GOT3 (cell line): ENCODE measurements at regions not wholly inside any gene's neighbourhood (a gene's known extent, or its start where the extent isn't known, plus 50 kb on each side); places are given as distances from the start of the nearest gene placed in this dataset.

Experiments used
- DNase-seq: peaks from one replicate; lab custom pipeline; 2025; ENCODE audit warnings: mixed read lengths; lab: John Stamatoyannopoulos, UW

DNA sequence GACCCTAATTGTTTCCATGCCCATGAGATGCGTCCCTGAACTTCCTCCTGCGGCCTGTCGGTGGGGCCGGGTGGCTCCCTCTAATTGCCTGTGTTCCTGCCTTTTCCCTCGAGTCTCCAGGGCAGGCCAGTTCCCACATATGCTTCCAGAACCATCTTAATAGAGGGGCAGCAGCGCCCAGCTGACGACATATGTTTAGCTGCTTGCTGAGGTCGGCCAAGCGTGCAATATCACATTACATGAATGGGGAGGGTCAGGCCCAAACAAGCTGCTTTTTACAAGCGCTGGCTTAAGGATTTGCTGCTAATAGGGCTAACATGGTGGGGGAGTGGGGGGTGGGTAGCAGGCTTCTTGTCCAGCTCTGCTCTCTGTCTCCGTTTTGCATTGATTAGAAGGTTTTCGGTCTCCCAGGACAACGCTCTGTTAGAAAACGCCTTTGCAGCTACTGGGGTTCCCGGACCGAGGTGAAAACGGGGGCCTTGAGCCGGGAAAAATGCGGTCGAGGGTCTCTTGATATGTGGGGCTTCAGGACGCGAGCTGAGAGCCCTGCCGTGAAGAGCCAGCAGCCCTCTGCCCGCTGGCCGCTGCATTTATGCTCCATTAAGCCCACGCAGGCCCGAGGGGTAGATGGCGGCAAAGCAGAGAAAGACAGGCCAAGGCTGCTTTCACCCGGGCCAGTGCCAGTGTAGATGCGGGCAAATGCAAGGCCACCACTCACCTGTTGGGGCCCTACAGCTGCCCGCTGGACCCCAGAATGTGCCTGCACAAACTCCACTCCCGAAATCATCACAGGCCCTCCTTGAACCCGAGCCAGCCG lies 308.5 kb downstream of the BMP7 start:
- no peak for DNase-seq

DNA sequence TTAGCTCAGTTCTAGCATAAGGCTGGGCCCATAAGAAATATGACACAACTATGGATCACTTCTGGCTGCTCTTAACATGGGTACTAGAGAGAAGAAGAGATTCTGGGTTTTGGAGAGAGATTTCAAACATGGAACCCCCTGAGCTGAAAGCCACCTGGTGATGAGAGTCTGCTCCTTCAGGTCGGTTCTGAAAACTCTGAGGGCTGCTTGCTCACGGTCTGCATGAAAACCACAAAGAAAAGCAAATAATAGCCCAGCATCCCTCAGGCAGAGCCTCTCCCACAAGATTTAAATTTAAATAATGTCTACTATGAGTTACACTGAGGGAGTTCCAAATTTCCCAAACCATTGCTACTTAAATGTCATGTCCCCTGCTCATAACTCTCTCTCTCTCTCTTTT lies 301.5 kb downstream of the BMP7 start:
- no peak for DNase-seq

DNA sequence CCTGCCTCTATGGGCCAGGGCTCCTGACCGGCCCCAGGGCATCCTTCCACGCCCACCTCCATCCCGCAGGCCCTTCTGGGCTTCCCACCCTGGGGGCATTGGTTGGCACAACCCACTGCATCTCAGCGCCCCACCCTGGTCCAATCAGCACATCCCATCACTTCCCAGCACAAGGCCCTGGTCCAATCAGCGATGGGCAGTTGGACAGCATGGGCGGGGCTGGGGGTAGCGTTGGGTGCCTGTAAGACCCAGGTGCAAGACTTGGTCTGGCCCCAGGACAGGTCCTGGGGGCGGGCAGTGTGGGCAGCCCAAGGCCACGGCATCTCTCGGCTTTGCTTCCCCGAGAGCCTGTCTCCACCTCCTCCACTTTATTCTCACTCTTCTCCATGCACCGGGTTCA lies 298.5 kb downstream of the BMP7 start:
- no peak for DNase-seq

DNA sequence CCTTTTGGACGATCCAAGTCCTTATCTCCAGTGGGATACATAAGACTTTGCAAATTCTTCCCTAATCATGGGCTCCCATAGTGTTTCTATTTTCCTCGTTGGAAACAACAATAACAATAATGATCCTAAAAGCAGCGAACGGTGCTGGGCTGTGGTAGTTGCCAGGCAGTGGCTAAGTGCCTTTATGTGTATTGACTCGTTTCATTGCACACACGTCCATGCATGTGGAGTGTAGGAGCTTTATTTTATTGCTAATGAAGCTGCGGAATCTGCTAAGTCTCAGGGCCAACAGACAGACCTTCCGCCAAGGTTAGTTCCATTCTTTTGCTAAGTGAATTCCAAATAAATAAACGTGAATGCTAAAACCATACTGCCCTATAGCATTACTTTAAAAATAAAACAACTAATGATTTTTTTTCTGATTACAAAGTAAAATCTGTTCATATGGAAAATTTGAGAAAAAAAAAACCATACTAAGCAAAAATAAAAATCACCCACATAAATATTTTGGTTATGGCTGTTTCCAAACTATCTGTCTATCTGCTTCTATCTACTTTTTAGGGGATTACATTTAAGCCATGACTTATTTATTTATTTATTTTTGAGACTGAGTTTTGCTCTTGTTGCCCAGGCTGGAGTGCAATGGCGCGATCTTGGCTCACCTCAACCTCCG lies 297.9 kb downstream of the BMP7 start:
- DNase-seq: no peak

DNA sequence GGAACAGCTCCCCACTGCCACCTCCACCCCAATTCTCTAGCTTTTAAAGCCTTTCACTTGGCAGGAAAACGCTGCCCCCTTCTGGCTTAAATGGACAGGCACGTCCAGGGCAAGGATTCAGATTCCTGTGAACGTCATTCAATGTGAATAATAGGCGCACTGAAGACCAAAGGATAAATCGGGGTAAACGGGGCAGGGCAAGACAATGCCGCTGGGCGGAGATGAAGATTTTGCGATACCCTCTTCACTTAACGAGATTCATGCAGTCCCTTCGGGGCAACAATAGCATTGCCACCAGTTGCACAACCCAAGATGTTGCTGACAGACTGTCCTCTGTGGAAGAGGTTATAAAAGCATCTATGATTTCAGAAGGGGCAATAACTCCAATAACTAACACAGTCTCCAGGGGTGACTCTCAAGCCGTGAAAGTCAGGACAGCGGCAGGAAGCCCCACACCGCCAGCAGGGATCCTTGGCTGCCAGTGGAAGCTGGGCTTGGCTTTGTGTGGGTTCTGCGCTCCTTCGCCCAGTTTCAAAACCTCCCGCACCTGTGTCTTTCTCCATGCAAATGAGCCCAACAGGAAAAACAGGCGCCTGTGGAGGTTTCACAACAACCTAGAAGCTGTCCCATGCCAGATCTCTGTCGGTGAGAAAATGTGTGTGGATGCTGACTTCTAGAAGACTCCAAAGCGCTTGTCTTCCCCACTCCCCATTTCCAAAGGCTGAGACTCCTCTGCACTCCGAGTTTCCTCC lies 291.8 kb downstream of the BMP7 start:
- DNase-seq: no peak

DNA sequence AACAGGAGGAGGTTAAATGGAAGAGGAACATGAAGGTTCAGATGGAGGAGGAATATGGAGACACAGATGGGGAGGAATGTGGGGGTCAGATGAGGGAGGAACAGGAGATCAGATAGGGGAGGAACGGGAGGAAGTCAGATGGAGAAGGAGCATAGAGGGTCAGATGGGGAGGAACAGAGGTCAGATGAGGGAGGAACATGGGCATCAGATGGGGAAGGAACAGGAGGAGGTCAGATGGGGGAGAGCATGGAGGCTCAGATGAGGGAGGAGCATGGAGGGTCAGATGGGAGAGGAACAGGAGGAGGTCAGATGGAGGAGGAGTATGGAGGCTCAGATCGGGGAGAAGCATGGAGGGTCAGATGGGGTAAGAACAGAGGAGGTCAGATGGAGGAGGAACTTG lies 290.6 kb downstream of the BMP7 start:
- DNase-seq: no peak

DNA sequence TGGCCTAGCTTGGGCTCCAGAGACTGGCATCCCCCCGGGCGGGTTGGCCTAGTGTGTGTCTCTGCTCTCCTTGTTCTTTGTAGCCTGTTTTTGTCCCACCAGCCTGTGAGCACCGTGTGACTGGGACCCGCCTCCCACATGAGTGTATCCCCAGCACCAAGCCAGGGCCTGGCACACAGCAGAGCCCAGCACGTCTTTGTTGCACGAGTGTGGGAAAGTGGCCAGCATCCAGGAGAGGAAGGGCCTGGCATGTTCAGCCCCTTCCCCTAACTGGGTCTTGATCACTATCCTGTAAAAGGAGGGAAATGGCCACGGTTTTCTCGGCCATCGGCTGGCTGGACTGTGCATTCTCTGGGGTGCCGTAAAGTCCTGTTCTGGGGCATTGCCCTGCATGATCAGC lies 290.1 kb downstream of the BMP7 start:
- no peak for DNase-seq

DNA sequence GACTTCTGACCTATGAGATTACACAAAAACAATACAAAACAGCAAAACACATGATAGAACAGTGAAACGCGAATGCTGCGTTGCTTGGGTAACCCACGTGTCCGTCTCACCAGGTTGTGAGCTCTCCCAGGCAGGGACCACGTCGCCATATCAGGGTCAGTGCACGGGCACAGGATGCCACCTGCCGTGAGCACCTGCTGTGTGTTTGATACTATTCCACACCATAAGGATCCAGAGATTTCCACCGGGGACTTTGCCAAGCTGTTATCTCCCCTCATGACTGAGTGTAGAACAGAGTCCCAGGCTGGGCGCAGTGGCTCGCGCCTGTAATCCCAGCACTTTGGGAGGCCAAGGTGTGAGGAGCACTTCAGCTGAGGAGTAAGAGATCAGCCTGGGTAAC lies 288.0 kb downstream of the BMP7 start:
- DNase-seq: no peak

DNA sequence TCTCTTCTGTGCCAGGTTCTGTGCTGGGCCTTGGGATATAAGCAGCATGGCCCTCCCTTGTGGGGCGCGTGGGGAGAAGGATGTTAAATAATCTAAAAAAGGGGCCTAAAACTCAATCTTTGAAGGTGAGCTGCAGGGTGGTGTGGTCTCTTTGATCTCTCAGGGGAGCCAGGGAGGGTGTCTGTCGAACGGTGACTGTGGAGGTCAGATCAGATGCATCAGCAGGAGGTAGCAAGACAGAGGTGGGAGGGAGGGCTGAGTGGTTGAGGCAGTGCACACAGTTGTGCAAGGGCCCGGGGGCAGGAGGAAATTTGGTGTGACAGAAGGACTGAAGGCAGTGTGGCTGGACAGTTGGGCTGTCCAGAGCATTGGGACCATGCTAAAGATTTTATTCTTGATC lies 287.3 kb downstream of the BMP7 start:
- DNase-seq: no peak

DNA sequence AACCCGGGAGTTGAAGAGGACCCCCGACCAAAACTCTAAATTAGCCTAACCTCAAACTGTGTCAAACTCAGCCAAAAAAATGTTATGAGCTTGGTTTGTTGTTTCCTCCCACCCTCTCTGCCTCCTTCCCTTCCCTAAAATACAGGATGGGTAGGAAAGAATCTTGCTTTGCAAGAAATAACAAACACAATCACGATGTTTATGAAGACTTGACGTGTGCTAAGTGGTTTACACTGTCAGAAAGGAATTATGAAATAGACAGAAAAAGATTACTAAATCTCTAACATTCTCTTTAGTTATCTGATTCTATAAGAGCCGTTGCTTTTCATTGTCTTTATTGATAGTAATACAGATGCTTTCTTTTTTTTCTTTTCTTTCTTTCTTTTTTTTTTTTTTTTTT lies 285.1 kb downstream of the BMP7 start:
- no peak for DNase-seq

DNA sequence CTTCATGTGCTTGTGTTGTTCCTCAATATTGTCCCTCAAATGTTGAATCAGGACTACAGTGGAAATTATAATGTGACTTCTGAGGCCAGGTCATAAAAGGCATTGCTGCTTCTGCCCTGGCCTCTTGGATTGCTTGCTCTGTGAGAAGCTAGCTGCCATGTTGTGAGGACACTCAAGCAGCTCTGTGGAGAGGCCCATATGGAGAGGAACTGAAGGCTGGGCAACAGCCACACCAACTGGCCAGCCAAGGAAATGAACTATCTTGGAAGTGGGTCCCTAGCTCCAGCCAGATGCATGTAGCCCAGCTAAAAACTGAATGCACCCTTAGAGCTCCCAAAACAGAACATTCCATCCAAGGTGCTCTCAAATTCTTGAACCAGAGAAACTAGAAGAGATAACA lies 282.6 kb downstream of the BMP7 start:
- no peak for DNase-seq

DNA sequence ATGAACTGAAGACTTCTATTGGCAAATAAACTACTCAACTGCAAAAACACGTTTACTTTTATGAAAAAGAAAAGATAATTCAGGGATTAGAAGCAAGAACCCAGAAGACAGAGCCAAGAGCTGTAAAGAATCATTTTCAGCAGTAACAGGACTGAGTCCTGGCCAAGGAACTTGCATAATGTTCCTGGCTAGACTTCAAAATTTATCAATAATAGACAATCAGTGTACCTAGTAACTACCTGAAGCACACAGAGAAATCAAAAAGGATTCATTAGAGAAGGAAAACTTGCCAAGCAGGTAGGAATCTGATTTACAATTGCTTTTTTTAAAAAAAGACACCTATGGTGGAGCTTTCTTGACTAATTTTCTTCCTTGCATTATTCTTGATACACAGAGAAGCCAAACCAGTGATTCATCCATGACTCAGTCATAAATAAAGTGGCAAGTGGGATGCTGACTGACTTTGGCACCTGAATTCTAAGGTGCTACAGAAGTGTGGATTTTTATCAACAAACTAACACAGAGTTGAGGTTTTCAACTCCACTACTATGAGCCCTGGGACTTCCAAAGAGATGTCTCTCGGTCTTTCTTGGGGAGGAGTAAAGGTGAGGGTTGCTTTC lies 281.3 kb downstream of the BMP7 start:
- DNase-seq: no peak

DNA sequence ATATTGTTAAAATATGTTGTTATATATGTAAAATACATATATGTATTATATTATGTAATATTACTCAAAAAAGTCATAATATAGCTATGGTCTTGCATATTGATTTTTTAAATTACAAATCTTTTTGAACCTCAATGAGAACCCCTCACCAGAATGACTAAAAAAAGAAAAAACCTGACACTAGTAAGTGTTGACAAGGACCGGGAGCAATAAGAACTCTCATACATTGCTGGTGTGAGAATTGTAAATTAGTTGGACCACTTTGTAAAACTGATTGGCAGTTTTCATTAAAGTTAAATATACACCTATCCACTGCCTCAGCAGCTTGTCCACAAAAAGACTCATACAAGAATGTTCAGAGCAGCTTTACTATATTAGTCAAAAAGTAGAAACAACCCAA lies 280.0 kb downstream of the BMP7 start:
- no peak for DNase-seq

DNA sequence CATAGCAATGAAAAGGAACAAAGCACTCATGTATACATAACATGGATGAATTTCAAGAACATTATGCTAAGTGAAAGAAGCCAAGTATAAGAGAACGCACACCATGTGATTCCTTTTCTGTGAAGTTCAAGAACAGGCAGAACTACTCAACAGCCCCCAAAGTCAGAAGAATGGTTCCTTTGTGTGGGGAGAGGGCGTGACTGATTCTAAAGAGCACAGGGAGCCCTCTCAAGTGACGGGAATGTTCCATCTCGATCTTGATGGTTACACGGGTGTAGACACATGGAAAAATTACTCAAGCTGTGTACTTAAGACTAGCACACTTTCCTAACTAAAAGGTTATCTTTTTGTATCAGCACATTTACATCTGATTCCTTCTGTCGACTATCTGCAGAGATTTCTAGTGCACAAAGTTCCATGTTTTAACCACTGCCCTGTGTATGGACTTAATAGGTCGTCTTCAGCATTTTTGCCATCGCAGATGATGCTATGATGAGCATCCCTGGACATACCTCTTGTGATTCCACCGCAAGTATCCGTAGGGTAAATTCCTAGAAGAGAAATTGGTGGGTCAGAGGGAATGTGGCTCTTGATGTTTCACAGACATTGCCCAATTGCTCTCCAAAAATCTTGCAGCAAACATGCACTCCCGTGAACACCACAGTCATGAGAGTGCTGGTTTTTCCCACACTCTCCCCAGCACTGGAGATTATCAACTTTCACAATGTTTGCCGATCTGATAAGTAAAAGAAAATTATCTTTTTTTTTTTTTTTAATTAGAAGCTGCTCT lies 279.3 kb downstream of the BMP7 start:
- no peak for DNase-seq

DNA sequence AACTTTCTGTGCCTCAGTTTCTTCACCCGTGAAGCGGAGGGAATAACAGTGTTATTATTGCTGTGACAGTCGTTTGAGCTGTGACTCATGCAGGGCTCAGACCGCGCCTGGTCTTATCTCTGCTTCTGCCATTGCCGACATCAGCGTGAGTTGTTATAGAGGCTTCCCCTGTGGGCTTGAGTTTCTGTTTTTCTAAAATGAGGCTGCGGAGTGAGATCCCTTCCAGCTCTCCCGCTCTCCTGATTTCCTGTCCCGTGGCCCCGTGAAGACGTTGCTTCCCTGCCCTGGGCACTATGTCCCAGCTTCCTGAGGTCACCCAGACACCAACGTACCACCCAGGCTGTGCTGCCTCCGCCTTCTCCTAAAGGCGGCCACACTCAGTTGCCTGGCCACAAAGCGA lies 278.5 kb downstream of the BMP7 start:
- no peak for DNase-seq

DNA sequence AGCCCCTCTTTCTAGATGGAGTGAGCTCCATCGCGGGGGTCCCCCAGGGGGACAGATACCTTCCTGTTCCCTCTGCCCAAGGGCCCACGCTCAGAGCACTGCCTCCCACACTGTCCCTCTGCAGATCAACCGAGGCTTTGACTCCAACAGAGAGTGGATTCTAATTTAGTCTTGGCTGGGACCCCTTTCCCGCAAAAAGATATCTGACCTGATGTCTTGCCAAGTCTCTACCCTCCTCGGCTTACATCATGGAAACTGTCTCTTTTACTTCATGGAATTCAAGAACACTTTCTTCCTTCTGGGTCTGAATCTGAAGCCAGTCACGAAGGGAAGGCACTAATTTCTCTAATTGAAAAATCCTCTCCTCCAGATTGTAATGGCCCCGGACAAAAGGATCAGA lies 278.0 kb downstream of the BMP7 start:
- DNase-seq: no peak

DNA sequence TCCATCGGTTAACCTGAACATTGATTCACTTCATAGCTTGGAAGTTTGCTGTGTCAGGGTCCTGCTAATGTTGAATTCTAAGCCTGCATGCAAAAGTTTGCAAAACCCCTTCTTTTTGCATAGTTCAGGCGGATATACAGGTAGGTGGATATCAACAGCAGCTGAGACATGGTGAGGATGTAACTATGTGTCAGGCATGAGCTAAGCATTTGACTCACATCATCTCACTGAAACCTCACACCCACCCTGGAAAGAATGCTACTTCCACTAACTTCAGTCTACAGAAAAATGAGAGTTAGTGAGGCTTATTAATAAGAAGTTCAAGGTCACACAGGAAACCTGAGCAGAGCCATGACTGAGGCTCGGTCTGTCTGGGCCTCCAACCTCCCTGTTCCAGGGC lies 276.9 kb downstream of the BMP7 start:
- no peak for DNase-seq

DNA sequence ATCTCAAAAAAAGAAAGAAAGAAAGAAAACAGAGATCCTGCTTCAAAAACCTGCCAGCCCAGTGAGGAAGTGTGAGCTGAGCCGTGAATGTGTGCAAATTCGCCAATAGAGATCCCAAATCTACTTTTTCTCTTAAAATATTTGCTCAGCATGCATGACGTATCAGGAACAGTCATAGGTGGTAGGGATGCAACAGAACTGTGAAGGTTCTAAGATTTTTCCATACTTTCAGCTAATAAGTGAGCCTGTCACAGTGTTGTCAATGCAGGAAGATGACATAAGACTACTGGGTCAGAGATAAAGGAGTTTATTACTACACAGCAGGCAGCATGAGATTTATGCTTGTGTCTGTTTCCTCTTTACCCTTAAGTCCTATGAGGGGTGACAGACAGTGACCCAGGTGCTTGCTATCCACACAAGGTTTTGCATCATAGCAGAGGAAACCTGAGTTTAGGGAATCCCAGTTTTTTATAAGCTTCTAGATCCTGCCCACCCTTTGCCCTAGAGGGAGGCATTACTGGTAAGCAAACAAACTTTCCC lies 273.4 kb downstream of the BMP7 start:
- no peak for DNase-seq

DNA sequence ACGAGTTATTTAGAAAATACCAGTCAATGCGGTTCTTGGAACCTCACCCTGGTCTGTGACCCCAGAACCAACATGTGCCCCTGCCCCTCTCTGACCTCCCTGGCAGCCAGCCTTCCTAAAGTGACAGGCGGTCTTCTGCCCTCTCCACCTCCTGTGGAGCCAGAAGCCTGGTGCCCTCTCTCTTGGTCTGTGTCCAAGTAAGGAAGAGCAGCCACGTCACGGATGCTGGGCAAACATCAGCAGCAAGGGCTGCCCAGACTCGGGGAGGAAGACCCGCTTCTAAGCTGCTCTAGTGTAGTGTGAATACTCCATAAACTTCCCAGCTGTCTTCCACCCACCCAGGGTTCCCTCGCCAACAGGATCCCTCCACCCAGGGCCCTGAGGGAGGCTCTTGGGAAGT lies 272.4 kb downstream of the BMP7 start:
- DNase-seq: no peak

DNA sequence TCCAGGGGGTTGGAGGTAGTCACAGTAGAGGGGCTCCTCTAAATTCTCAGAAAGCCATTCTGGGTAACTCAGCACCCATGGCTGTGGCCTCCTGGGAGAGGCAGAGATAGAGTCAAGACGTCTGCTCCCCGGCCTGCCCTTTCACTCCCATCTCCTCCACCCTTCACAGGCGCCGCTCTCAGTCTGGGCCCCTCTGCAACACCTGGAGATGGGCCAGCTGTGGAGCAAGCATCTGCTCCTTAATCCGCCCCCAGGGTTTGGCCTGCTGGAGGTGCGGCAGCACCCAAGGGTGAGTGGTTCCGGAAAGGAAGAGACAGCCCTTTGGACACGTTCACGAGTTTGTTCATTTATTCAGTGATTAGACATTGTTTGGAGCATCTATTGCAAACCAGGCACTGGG lies 271.3 kb downstream of the BMP7 start:
- no peak for DNase-seq

DNA sequence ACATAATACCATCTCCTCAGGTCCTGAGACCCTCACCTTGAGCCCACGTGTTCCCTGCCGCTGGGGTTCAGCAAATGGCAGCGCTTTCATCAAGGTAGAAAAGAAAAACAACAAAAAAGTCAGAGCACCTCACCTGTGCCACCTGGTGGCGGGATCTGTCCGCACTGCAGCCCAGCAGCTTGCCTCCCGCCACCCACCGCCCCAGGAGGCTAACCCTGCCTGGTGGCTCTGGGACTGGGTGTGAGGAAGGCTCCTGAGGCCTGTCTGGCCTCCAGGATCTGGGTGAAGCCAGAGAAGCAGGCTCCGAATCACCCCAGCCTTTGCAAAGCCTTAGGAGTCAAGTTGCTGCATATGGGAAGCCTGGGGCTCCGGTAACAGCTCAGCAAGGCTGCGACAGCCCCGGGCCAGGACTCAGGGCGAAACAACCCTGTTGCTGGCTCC lies 270.8 kb downstream of the BMP7 start:
- DNase-seq: no peak

DNA sequence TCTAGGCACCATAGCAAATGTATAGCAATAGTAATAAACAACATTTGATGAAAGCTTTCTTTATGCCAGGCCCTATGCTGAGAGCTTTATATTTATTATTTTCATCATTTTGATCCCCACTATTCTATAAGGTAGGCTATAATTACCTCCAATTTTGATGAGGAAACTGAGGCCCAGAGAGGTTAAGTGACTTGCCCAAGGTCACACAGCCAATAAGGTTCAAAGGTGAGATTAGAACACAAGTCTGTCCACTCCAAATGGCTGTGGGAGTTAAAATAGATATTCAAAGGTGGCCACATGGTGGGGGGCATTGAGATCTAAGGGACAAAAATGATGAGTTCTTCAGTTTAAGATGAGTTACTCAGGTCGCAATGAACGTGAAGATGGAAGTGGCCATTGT lies 269.9 kb downstream of the BMP7 start:
- DNase-seq: no peak
